Mucosa of descending colon (tissue), 3 donors: ENCODE measurements at regions not wholly inside any gene's neighbourhood (a gene's known extent, or its start where the extent isn't known, plus 50 kb on each side); places are given as distances from the start of the nearest gene placed in this dataset.

Source experiments
- ATAC-seq: fragments of 200-7000 bp; cut with Tn5 transposase; one replicate; pipeline ENCODE4 v1.9.1; 2020; ENCODE audit warnings: mild to moderate bottlenecking, moderate library complexity
- DNase-seq, 3 donors: peaks; one replicate each; pipeline ENCODE4 v3.0.0-alpha.2; 2020
- H3K36me3 ChIP-seq: fragments of 200-600 bp; one replicate; pipeline ENCODE4 v1.8.0; 2021; ENCODE audit warnings: low read depth, mild to moderate bottlenecking
- H3K4me1 ChIP-seq: fragments of 200-600 bp; one replicate; pipeline ENCODE4 v1.8.0; 2021; ENCODE audit warnings: low read depth, mild to moderate bottlenecking
- H3K4me3 ChIP-seq: fragments of 200-600 bp; one replicate; pipeline ENCODE4 v1.8.0; 2021; ENCODE audit warnings: mild to moderate bottlenecking
- H3K9me3 ChIP-seq: fragments of 200-600 bp; one replicate; pipeline ENCODE4 v1.8.0; 2021; ENCODE audit warnings: mild to moderate bottlenecking
- intact Hi-C, 2 donors: fragments of 100-400 bp; cut with DNase I in 1 of 2; cut with micrococcal nuclease in 1 of 2; formaldehyde crosslinking; loops; one replicate each; pipeline versions ENCODE4 v1.11.0 to v1.11.1; 2022; cut with DNase I, micrococcal nuclease
- TF ChIP-seq, protein P1 (sequence below): fragments of 200-600 bp; IDR thresholded peaks from one replicate; pipeline ENCODE4 v1.8.0; 2022; ENCODE audit warnings: antibody characterized with exemption, mild to moderate bottlenecking
- donor health status: DM: no; HTN: no; CAD: no; lungs with moderate emphysema.
- donor health status: DM: no; HTN: no; CAD: no.
- donor health status: DM: no; HTN: yes; CAD: no.

DNA sequence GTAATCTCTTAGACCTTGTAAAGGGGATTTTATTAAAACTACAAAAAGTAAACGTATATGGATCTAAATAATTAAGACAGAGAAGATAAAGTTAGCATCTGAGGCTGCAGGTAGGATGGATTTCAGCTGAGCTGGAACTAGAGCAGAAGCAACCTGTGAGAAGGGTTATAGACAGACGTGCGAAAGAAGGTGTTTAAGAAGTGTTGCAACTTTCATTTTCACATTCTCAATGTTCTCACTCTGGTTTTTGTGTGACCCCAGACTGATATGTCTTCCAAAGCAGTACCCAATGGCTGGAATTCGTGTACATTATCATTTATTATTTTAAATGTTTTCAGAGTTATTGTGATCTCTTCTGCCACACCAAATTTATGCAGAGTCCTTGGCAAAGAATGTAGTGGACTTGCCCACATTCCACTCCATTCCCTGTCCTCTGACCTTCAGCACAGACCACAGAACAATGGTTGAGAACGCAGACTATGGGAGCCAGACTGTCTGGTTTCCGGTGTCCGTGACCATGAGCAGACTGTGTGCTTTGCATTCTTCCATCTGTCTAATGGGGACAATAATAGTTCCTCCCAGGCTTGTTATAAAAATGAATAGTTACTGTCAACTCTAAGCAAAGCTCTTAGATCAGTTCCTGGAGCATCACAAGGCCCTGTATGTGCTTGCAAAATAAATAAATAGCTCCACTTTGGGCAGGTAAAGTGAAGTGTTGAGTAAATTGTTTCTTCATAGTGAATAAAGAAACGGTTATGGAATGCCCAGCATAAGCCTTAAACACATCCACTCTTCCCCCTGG, 140.6 kb upstream of the SAMSN1 start:
- DNase-seq (no peak), ATAC-seq (peak; percentile 59)
- intact Hi-C loops = no loop called here
- H3K9me3 ChIP-seq = no peaks in the 10 kb centered on the region
- no peak overlapping the region for H3K4me3 ChIP-seq
- no peaks in the 10 kb centered on the region for H3K4me1 ChIP-seq
- TF ChIP-seq, protein P1, sequence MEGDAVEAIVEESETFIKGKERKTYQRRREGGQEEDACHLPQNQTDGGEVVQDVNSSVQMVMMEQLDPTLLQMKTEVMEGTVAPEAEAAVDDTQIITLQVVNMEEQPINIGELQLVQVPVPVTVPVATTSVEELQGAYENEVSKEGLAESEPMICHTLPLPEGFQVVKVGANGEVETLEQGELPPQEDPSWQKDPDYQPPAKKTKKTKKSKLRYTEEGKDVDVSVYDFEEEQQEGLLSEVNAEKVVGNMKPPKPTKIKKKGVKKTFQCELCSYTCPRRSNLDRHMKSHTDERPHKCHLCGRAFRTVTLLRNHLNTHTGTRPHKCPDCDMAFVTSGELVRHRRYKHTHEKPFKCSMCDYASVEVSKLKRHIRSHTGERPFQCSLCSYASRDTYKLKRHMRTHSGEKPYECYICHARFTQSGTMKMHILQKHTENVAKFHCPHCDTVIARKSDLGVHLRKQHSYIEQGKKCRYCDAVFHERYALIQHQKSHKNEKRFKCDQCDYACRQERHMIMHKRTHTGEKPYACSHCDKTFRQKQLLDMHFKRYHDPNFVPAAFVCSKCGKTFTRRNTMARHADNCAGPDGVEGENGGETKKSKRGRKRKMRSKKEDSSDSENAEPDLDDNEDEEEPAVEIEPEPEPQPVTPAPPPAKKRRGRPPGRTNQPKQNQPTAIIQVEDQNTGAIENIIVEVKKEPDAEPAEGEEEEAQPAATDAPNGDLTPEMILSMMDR = no peak
- H3K36me3 ChIP-seq = no peaks in the 10 kb centered on the region

DNA sequence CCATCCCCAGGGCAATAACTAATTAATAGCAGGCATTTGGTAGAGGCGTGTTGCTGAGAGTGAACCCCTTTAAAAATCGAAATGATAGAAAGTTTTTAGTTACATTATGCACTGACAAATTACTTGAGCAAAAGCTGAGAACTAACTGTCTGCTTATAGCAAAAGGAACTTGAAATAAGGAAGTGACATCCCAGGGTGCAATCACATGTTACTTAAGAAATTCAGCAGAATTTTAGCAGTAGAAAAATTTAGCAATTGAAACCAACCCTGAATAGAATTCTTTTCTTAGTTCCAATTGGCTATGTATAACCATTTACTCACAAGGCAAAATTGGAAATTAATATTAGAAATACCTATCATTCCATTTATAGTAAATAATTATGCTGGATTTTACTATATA, 139.5 kb upstream of the SAMSN1 start:
- no peaks in the 10 kb centered on the region for H3K9me3 ChIP-seq
- no peak overlapping the region for H3K4me3 ChIP-seq
- H3K4me1 ChIP-seq = no peaks in the 10 kb centered on the region
- intact Hi-C loops = no loop called here
- TF ChIP-seq, protein P1 = no peak
- H3K36me3 ChIP-seq = no peaks in the 10 kb centered on the region
- DNase-seq (no peak), ATAC-seq (no peak)

DNA sequence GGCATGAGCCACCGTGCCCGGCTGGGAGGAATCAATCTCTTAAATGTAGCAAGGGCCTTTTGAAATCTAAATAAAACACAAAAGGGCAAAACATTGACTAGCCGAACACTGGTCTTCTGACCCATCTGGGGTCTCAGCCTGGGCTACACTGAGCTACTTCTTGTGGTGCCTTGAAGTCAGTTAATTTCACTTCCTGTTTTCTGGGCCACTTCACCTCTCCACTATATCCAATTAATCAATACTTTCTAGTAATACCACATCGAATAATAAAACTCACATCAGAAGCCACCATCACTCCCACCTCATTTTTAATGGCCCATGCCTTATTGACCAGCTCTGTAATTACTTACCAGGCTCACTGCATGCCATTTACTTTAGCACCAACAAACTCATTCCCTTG, 138.0 kb upstream of the SAMSN1 start:
- intact Hi-C loops = no loop called here
- Histone ChIP-seq H3K36me3 (no peaks in the 10 kb centered on the region), H3K4me3 (no peak overlapping the region), H3K9me3 (no peaks in the 10 kb centered on the region), H3K4me1 (no peaks in the 10 kb centered on the region)
- TF ChIP-seq, protein P1 = no peak
- ATAC-seq (no peak), DNase-seq (no peak)

DNA sequence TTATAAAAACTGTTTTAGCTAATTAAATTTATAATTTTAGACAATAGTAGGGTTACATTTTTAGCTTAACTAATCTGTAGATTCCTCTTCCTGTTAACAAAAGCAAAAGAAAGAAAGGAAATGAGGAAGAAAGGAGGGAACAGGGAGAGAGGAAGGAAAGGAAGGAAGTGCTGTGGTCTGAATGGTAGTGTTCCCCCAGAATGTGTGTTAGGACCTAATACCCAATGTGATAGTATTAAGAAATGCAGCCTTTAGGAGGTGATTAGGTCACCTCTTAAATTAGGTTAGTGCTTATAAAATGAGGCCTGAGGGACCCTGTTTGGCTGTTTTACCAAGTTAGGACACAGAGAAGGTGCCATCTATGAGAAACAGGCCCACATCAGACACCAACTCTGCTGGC, 136.9 kb upstream of the SAMSN1 start:
- DNase-seq = no peak
- ATAC-seq = no peak
- Histone ChIP-seq H3K9me3 (no peaks in the 10 kb centered on the region), H3K4me3 (no peak overlapping the region), H3K36me3 (no peaks in the 10 kb centered on the region), H3K4me1 (peaks cover 7% of the 10 kb centered on the region)
- intact Hi-C loops = no loop called here
- TF ChIP-seq, protein P1 = no peak

DNA sequence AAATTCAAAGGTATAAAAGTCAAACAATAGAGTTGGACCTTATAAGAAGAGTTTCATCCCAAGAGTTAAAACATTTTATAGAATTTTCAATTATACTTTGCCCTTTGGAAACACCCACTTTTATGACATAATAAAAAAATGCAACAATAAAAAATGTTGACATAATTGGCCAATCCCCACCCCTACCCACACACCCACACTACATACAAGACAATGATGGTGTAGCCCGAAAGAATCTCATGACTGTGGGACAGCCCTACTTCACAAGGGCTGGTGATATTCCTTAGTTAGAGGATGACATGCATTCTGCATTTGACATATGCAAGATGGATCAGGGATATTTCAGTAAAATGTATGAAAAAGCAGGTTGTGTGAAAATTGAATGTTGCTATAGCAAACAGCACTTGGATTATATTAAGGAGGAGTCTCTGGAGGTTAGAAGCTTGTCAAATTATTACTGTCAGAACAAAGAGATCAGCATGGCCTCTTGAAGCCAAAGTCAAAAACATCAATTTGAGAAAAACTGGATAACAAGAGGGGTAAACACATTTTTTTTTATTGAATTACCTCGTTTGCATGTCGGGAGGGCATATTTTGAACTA, 133.0 kb upstream of the SAMSN1 start:
- no peaks in the 10 kb centered on the region for H3K9me3 ChIP-seq
- ATAC-seq = peak; percentile 94
- TF ChIP-seq, protein P1 = no peak
- H3K4me3 ChIP-seq = no peak overlapping the region
- DNase-seq = peak in 1 of 3 donors; percentile 72
- H3K4me1 ChIP-seq = peaks cover 24% of the 10 kb centered on the region
- intact Hi-C loops = no loop called here
- no peaks in the 10 kb centered on the region for H3K36me3 ChIP-seq
